Naive thymus-derived CD4-positive, alpha-beta T cell (primary cell): ENCODE measurements at regions not wholly inside any gene's neighbourhood (a gene's known extent, or its start where the extent isn't known, plus 50 kb on each side); places are given as distances from the start of the nearest gene placed in this dataset.
"Not testable (repeated sequence)": the region's sequence is repeated elsewhere in the genome, so short reads cannot be mapped to it uniquely, and the experiment has no call there.

Source experiments
- ATAC-seq: fragments of 150-1000 bp; cut with Tn5 transposase; 2 replicates; pipeline ENCODE4 v1.10.0; 2021; ENCODE audit warnings: mild to moderate bottlenecking, moderate library complexity
- CTCF ChIA-PET: fragments of 350-600 bp; sonication (Branson Sonifier 250); formaldehyde crosslinking; loops from one replicate; lab custom pipeline; 2021; ENCODE audit warnings: antibody characterized with exemption; lab: Charles Lee
- POLR2A ChIA-PET: fragments of 350-600 bp; sonication (Branson Sonifier 250); formaldehyde crosslinking; loops from one replicate; lab custom pipeline; 2021; ENCODE audit warnings: antibody characterized with exemption, inconsistent platforms; lab: Charles Lee
- DNase-seq, 9 donors: peaks; one replicate each; pipeline versions ENCODE4 v3.0.0 to v3.0.0-alpha.2; 2020 to 2022; ENCODE audit warnings: mixed read lengths in 1 of 9
- H3K27ac ChIP-seq: one replicate; pipeline ENCODE4 v1.7.0; 2013; ENCODE audit warnings: mild to moderate bottlenecking, low read depth, low read length, moderate library complexity
- H3K27me3 ChIP-seq, 2 donors: one replicate each; pipeline ENCODE4 v1.7.0; 2013; ENCODE audit warnings: low read length in 2 of 2, mild to moderate bottlenecking in 2 of 2, moderate library complexity in 2 of 2; ENCODE audit not compliant: control insufficient read depth in 2 of 2, insufficient read depth in 2 of 2
- H3K36me3 ChIP-seq, 3 experiments: 1 replicate in 2 of 3; 2 replicates in 1 of 3; pipeline ENCODE4 v1.7.0; 2013; ENCODE audit warnings: low read length in 3 of 3, mild to moderate bottlenecking in 3 of 3, moderate library complexity in 1 of 3; ENCODE audit not compliant: insufficient read depth in 3 of 3, control insufficient read depth in 2 of 3
- H3K4me1 ChIP-seq, 2 donors: one replicate each; pipeline ENCODE4 v1.7.0; 2013; ENCODE audit warnings: low read length in 2 of 2, mild to moderate bottlenecking in 2 of 2, moderate library complexity in 1 of 2; ENCODE audit not compliant: control insufficient read depth in 2 of 2, insufficient read depth in 2 of 2
- H3K4me3 ChIP-seq: 2 replicates; pipeline ENCODE4 v1.7.0; 2013; ENCODE audit warnings: mild to moderate bottlenecking, low read length
- H3K9me3 ChIP-seq, 3 experiments: 1 replicate in 2 of 3; 2 replicates in 1 of 3; pipeline ENCODE4 v1.7.0; 2013; ENCODE audit warnings: low read length in 3 of 3; ENCODE audit not compliant: control insufficient read depth in 2 of 3
- H3K27ac Mint-ChIP-seq, 9 donors: one replicate each; pipeline ENCODE4 v1.8.0; 2020 to 2022; ENCODE audit warnings: mixed read lengths in 9 of 9, mild to moderate bottlenecking in 8 of 9, moderate library complexity in 5 of 9, inconsistent platforms in 2 of 9
- H3K27me3 Mint-ChIP-seq, 5 donors: one replicate each; pipeline ENCODE4 v1.8.0; 2021 to 2022; ENCODE audit warnings: mixed read lengths in 5 of 5, mild to moderate bottlenecking in 1 of 5
- H3K36me3 Mint-ChIP-seq, 5 donors: one replicate each; pipeline ENCODE4 v1.8.0; 2020 to 2022; ENCODE audit warnings: mixed read lengths in 5 of 5, mild to moderate bottlenecking in 3 of 5, inconsistent platforms in 1 of 5
- H3K4me1 Mint-ChIP-seq, 7 donors: one replicate each; pipeline ENCODE4 v1.8.0; 2020 to 2022; ENCODE audit warnings: mixed read lengths in 7 of 7, mild to moderate bottlenecking in 3 of 7, inconsistent platforms in 1 of 7
- H3K4me3 Mint-ChIP-seq, 10 donors: one replicate each; pipeline ENCODE4 v1.8.0; 2020 to 2022; ENCODE audit warnings: mild to moderate bottlenecking in 10 of 10, mixed read lengths in 10 of 10, moderate library complexity in 6 of 10, inconsistent platforms in 2 of 10
- H3K9me3 Mint-ChIP-seq, 11 donors: one replicate each; pipeline ENCODE4 v1.8.0; 2020 to 2022; ENCODE audit warnings: mixed read lengths in 11 of 11, mild to moderate bottlenecking in 4 of 11, inconsistent platforms in 1 of 11, moderate library complexity in 1 of 11
- intact Hi-C, 2 donors: fragments of 100-400 bp; cut with micrococcal nuclease; formaldehyde crosslinking; loops; one replicate each; pipeline ENCODE4 v1.15.1; 2023

DNA sequence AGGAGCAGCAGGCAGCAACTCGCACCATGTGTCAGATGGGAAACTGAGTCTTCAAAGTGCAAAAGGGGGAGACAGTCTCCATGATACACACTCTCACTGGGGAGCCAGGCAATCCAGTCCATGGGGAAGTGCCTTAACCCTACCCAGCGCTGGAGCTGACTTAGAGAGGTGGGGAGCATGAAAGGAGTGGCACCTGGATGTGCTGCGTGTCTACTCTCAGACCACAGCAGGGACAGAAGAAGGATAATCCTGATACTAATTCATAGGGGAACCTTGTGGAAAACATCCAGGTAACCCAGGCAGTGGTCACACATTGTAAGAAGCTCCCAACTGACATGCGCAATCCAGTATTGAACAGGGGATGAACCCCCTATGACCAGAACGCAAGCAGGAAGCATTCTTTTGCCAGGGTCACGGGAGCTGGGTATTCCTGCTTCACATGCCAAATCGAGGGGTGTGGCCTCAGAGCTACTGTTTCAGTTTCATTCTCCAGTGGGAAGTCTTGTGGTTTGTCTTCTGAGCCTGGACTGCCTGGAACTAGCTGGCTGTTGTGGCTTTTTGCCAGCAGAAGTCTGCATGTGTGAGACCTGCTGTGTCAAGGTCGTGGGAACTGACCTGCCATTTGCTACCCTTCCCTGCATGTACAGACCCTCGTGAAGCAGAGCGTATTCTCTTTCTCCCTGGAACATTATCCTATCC is 367.6 kb upstream of the NDN start:
- H3K4me3 ChIP-seq, result no peak overlapping the region
- Mint-ChIP-seq H3K9me3 (peaks cover 0 to 25% (median 8%) of the 10 kb centered on the region in 11 donors), H3K27ac (no peak overlapping the region), H3K27me3 (no peaks in the 10 kb centered on the region), H3K4me3 (no peak overlapping the region), H3K4me1 (no peaks in the 10 kb centered on the region), H3K36me3 (no peaks in the 10 kb centered on the region)
- POLR2A ChIA-PET, result no interaction called here
- no peak for ATAC-seq
- no peaks in the 10 kb centered on the region for H3K4me1 ChIP-seq
- H3K9me3 ChIP-seq, result no peaks in the 10 kb centered on the region
- H3K27ac ChIP-seq, result no peak overlapping the region
- intact Hi-C loops, result no loop called here
- CTCF ChIA-PET, result no interaction called here
- H3K36me3 ChIP-seq, result no peaks in the 10 kb centered on the region
- DNase-seq, result no peak
- H3K27me3 ChIP-seq, result no peaks in the 10 kb centered on the region

GRCh38 chr15:24067733-24068501 is 380.8 kb upstream of the NDN start:
- H3K9me3 ChIP-seq, result no peaks in the 10 kb centered on the region
- H3K4me1 Mint-ChIP-seq, result no peaks in the 10 kb centered on the region
- H3K4me1 ChIP-seq, result no peaks in the 10 kb centered on the region
- H3K4me3 ChIP-seq, result no peak overlapping the region
- H3K27me3 ChIP-seq, result no peaks in the 10 kb centered on the region
- no peaks in the 10 kb centered on the region for H3K36me3 ChIP-seq
- H3K27me3 Mint-ChIP-seq, result no peaks in the 10 kb centered on the region
- CTCF ChIA-PET, result no interaction called here
- intact Hi-C loops, result no loop called here
- no peak overlapping the region for H3K27ac Mint-ChIP-seq
- peaks cover 0 to 45% (median 16%) of the 10 kb centered on the region in 11 donors for H3K9me3 Mint-ChIP-seq
- no peak overlapping the region for H3K27ac ChIP-seq
- POLR2A ChIA-PET, result no interaction called here
- H3K36me3 Mint-ChIP-seq, result no peaks in the 10 kb centered on the region
- ATAC-seq (no peak), DNase-seq (no peak)
- H3K4me3 Mint-ChIP-seq, result no peak overlapping the region

DNA sequence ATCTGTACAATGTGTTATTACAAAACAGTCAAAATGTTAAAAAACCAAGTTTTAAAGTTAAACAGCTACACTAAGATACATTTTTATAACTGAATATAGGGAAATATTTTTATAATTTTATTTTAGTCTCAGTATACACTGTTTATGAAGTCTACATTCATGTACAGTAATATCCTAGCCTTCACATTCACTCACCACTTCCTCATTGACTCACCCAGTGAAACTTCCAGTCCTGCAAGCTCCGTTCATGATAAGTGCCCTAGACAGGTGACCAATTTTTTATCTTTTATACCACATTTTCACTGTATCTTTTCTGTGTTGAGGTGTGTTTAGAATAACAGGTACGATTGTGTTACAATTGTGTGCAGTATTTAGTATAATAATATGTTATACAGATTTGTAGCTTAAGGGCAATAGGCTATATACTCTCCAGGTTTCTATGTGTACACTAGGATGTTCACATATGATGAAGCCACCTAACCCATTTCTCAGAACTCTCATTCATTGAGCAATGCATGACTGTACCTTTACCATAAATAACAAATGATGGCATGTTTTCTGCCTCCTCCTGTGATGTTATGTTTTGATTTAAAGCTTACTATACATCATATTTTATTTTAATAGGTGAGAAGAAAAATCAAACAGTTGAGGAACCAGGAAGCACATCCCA is 388.4 kb upstream of the NDN start:
- H3K36me3 ChIP-seq, result no peaks in the 10 kb centered on the region
- no peaks in the 10 kb centered on the region for H3K4me1 ChIP-seq
- Mint-ChIP-seq H3K27me3 (no peaks in the 10 kb centered on the region), H3K4me1 (no peaks in the 10 kb centered on the region), H3K9me3 (peaks cover 0 to 33% (median 10%) of the 10 kb centered on the region in 11 donors), H3K27ac (no peak overlapping the region), H3K4me3 (no peak overlapping the region), H3K36me3 (no peaks in the 10 kb centered on the region)
- no peaks in the 10 kb centered on the region for H3K9me3 ChIP-seq
- ATAC-seq (no peak), DNase-seq (no peak)
- ChIA-PET CTCF (no interaction called here), POLR2A (no interaction called here)
- H3K4me3 ChIP-seq, result no peak overlapping the region
- H3K27me3 ChIP-seq, result no peaks in the 10 kb centered on the region
- no peak overlapping the region for H3K27ac ChIP-seq
- intact Hi-C loops, result no loop called here

- CTCF ChIA-PET, result no interaction called here
- intact Hi-C loops, result no loop called here
- Histone ChIP-seq H3K4me3 (no peak overlapping the region), H3K27ac (no peak overlapping the region), H3K27me3 (no peaks in the 10 kb centered on the region), H3K4me1 (no peaks in the 10 kb centered on the region), H3K36me3 (no peaks in the 10 kb centered on the region), H3K9me3 (no peaks in the 10 kb centered on the region)
- Mint-ChIP-seq H3K36me3 (no peaks in the 10 kb centered on the region), H3K4me3 (no peak overlapping the region), H3K9me3 (peaks cover 0 to 32% (median 9%) of the 10 kb centered on the region in 11 donors), H3K27ac (no peak overlapping the region), H3K27me3 (no peaks in the 10 kb centered on the region), H3K4me1 (no peaks in the 10 kb centered on the region)
- no peak for ATAC-seq
- POLR2A ChIA-PET, result no interaction called here
- DNase-seq, result no peak
Measured at GRCh38 chr15:24076090-24076784, 389.1 kb upstream of the NDN start.

GRCh38 chr15:24078310-24079029 is 391.4 kb upstream of the NDN start:
- Mint-ChIP-seq H3K9me3 (peaks cover 0 to 30% (median 8%) of the 10 kb centered on the region in 11 donors), H3K27me3 (no peaks in the 10 kb centered on the region), H3K4me3 (no peak overlapping the region), H3K4me1 (no peaks in the 10 kb centered on the region), H3K27ac (no peak overlapping the region), H3K36me3 (peaks cover 0 to 3% (median 0%) of the 10 kb centered on the region in 5 donors)
- ChIA-PET CTCF (no interaction called here), POLR2A (no interaction called here)
- ATAC-seq (no peak), DNase-seq (no peak)
- H3K27me3 ChIP-seq, result no peaks in the 10 kb centered on the region
- no peaks in the 10 kb centered on the region for H3K36me3 ChIP-seq
- no peak overlapping the region for H3K4me3 ChIP-seq
- peaks cover 0 to 5% (median 0%) of the 10 kb centered on the region in 3 experiments for H3K9me3 ChIP-seq
- H3K27ac ChIP-seq, result no peak overlapping the region
- intact Hi-C loops, result no loop called here
- no peaks in the 10 kb centered on the region for H3K4me1 ChIP-seq

GRCh38 chr15:24088941-24089340 is 401.8 kb upstream of the NDN start:
- H3K27ac ChIP-seq, CTCF ChIA-PET, ATAC-seq, DNase-seq, H3K27ac Mint-ChIP-seq, H3K4me3 Mint-ChIP-seq, H3K4me1 ChIP-seq, H3K36me3 Mint-ChIP-seq, H3K4me3 ChIP-seq, H3K36me3 ChIP-seq, intact Hi-C loops, POLR2A ChIA-PET, H3K4me1 Mint-ChIP-seq, H3K27me3 ChIP-seq, H3K27me3 Mint-ChIP-seq: not testable (repeated sequence)
- peaks cover 11 to 48% (median 27%) of the 10 kb centered on the region in 11 donors for H3K9me3 Mint-ChIP-seq
- H3K9me3 ChIP-seq, result peaks cover 0 to 12% (median 0%) of the 10 kb centered on the region in 3 experiments
